ENCODE measurements at regions not wholly inside any gene's neighbourhood (a gene's known extent, or its start where the extent isn't known, plus 50 kb on each side); places are given as distances from the start of the nearest gene placed in this dataset.

DNA sequence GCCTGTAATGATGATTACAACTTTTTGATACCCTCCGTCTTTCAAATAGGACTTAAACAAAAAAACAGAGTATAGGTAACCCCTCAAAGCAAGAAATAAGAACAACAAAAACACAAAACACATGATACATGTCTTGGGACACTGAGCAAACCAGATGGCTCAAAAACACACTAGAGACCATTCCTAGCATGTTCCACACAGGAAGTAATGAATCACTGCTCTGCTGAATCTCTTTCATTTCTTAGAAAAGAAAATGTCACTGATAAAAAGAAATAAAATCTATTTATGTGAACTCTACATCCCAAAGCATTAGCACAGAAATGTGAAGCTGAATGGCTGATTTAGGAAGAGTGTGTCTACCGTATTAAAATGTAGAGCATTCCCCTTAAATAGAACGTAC, 134.5 kb upstream of the IL15 start:
- TF ChIP-seq, protein P1, sequence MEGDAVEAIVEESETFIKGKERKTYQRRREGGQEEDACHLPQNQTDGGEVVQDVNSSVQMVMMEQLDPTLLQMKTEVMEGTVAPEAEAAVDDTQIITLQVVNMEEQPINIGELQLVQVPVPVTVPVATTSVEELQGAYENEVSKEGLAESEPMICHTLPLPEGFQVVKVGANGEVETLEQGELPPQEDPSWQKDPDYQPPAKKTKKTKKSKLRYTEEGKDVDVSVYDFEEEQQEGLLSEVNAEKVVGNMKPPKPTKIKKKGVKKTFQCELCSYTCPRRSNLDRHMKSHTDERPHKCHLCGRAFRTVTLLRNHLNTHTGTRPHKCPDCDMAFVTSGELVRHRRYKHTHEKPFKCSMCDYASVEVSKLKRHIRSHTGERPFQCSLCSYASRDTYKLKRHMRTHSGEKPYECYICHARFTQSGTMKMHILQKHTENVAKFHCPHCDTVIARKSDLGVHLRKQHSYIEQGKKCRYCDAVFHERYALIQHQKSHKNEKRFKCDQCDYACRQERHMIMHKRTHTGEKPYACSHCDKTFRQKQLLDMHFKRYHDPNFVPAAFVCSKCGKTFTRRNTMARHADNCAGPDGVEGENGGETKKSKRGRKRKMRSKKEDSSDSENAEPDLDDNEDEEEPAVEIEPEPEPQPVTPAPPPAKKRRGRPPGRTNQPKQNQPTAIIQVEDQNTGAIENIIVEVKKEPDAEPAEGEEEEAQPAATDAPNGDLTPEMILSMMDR (IDR thresholded peaks at IDR 0.05 in 4 of 5, conservative IDR thresholded peaks at IDR 0.05 in 1 of 5), result no peak
- TF ChIP-seq POLR2A (IDR thresholded peaks at IDR 0.05), result no peak
